Vagina (tissue), 2 donors: ENCODE measurements at regions not wholly inside any gene's neighbourhood (a gene's known extent, or its start where the extent isn't known, plus 50 kb on each side); places are given as distances from the start of the nearest gene placed in this dataset.

Experiments used
- CTCF ChIP-seq, 3 experiments: fragments of 450-650 bp in 2 of 3; fragments of 200-600 bp in 1 of 3; sonication (generic) in 1 of 3; IDR thresholded peaks; one replicate each; pipeline ENCODE4 v1.5.1; 2017 to 2019; ENCODE audit warnings: antibody characterized with exemption in 3 of 3, mild to moderate bottlenecking in 2 of 3, moderate library complexity in 2 of 3
- POLR2A ChIP-seq, 2 donors: fragments of 450-650 bp; IDR thresholded peaks; one replicate each; pipeline ENCODE4 v1.6.1; 2017; ENCODE audit warnings: antibody characterized with exemption in 2 of 2, mild to moderate bottlenecking in 2 of 2, moderate library complexity in 2 of 2
- POLR2AphosphoS5 ChIP-seq, 2 donors: sonication (generic); formaldehyde crosslinking; IDR thresholded peaks; one replicate each; pipeline ENCODE4 v1.9.0; 2017; ENCODE audit warnings: antibody characterized with exemption in 2 of 2, mild to moderate bottlenecking in 2 of 2, low read depth in 1 of 2; ENCODE audit not compliant: insufficient read depth in 1 of 2

DNA sequence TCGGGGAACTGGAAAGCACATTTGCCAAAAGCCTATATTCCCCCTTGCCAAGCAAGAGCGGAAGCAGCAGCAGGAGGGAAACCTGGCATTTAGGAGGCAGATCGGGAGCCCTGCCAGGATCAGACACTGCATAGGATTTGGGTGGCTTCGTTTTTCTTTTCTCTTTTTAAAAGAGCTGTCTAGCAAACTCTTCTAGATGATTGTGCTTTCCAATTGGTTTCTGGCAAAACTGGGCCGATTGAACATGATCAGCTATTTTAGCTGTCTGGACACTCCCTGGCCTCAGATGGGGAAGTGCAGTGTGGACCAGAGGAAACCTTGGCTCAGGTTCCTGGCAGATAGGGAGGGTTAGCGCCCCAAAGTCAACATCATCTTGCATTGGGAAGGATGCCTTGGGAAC is 414.0 kb upstream of the KAZN start:
- TF ChIP-seq POLR2A (IDR thresholded peaks at IDR 0.05), result no peak
- TF ChIP-seq CTCF (IDR thresholded peaks at IDR 0.05), result no peak
- TF ChIP-seq POLR2AphosphoS5 (IDR thresholded peaks at IDR 0.05; ENCODE audit: insufficient read depth in 1 of 2, low read depth in 1 of 2), result no peak
